NCI-H524 treated with DMSO at 0.1 percent for 48 hours (cell line): ENCODE measurements at regions not wholly inside any gene's neighbourhood (a gene's known extent, or its start where the extent isn't known, plus 50 kb on each side); places are given as distances from the start of the nearest gene placed in this dataset.

Experiments
- DNase-seq: peaks from one replicate; lab custom pipeline; 2025; lab: John Stamatoyannopoulos, UW

DNA sequence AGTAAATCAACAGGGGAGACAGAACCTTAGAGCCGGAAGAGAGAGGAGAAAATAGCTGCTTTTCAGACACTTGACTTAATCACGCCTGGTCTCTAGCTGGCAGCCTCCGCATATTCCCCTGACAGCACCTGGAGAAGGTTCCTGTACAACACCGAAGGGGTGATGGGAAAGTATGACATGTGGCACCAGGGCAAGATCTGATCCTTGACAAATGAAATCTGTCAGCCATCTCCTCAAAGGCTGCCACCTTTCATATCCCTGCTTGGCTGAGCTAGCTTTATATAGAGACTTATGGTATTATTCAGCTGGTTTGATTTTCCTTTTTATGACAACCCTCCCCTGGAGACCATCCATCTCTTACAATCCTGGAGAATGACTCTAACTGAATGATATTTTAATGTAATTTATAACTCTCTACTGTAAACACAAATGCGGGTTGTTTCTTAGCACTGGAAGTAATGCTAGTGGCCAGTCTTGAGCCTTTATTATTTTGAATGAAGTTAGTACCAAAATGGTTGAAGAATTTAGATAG, 1205.3 kb upstream of the CDH8 start:
- DNase-seq: no peak

DNA sequence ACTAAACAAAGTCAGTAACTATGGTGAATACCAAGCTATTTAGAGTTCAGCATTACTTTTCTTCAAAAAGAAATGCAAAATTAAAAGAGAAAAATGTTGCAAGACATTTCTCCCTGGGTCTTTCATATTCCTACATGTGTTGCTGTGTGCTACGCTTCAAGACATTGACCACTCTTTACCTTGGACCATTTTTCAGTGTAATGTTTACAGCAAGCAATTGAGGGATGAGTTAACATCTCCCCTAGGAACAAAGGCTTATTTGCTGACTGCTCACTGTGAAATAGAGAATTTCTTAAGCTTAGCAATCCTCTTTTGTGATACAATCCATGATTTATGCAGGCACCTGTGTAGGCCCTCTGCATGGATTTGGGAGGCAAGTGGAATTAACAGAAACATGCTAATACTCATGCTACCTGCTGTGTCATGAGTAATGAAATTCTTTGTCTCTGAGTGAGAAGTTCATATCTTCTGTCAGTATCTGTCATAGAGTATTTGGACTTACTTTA, 1202.9 kb upstream of the CDH8 start:
- no peak for DNase-seq

DNA sequence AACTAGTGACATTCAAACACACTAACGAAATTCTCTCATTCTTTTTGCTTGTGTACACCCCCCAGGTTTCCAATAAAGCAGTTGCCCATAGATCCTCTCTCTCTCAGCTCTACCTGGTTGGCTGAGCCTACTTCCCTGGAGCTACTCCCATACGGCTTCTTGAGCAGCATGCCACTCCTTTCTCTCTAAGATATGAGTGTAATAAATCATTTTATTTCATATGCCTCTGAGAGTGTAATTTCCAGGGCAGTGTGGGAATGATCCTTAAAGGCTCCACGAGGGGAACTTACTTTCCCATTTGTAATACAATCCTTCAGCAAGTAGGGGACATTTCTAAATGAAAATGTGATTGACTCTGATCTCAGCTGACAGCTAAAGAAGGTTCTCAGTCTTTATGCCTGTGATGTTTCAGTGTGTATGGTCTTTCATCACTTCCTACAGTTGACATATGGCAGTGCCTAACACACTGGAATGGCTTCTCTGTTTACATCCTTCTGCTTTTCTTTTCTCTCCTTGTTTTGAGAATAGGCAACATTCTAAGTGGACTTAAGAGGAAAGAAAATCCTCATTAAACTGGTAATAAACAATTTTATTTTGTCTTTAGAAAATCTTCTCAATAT, 1194.3 kb upstream of the CDH8 start:
- DNase-seq: no peak

DNA sequence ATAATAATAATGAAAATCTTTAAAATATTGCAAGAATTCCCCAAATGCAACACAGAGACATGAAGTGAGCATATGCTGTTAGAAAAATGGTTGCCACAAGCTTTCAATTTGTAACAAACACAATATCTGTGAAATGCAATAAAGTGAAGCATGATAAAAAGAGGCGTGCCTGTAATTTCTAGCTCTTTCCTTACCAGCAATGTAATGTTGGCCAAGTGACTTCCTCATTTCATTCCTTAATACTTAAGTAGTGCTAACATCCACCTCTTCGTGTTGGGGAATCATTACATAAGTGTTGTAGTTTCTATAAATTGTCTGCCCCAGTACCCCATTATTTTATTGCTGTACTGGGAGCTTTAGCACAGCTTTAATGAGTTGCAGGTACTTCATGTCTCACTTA, 1192.0 kb upstream of the CDH8 start:
- DNase-seq: no peak

DNA sequence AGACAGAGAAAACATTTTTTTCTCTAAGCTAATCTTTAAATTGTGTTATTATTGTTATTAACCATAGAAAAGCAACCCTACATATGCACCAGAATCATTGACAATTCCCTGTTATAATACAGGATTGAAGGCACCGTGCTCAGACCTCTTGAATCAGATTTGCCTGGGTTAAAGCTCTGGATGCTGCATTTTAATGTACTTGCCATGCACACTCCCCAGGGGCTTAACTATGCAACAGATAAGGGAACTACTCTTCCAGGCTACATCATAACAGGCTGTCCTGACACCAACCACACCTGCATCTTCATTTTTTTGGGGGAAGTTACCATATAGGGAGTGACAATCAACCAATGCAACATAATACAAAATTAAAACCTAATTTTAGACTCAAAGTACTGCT, 1187.6 kb upstream of the CDH8 start:
- no peak for DNase-seq

DNA sequence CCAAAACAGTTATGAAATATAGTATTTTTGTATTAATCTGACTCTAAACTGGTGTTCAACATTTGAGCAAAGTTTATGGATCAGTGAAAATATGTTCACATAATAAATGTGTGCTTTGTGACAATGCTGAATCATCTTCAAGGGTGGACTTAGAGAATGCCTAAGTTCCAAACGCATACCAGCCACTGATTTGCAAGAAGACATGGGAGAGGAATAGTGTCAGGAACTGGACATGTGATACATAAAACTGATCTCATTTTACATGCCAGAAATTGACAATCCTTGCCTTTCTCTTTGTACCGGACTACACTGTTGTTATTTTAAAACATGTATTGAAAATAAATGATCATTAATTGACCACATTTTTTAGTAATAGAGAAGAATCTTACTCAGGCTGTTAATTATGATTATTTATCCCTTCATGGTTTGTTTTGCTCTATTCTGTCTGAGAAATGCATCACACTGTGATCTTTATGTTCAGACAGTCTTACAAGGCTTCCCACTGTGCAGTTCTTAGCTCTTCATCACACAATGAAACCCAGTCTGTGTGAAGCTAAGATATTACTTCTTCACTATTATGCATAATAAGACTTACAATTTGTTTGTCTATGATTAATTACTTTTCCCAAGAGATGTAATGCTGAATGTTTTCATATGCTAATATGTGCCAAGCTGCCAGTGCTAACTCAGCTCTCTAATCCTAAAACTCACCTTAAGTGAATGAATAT, 1180.6 kb upstream of the CDH8 start:
- no peak for DNase-seq

DNA sequence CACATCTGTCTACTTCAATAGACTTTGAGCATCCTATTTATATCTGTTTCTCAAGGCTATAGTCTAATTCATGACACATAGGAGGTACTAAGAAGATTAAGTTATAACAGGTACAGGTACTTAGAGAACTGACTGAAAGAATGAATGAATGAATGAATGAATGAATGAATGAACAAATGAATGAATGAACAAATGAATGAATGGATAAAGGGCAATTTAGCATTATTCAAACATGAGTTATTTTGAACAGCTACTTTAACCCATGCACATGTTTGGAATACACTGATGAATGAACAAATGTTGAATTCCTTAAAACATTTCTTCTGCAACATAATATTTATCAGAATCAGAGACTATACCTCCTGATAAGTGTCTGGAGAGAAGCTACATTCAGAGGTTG, 1165.6 kb upstream of the CDH8 start:
- DNase-seq: no peak

DNA sequence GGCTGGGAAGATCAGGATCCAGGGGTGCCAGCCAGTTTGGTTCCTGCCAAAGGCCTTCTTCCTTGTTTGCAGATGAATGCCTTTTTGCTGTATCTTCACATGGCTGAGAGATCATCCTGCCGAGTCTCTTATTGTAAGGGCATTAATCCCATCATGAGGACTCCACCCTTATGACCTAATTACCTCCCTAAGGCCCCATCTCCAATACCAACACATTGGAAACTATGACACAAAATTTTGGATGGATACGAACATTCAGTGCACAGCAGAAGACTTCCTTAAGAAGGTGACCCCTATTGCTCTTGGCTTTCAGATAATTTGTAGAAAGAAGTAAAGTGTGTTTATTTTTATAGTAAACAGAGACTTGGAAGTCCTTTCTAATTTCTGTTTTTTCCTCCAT, 1164.7 kb upstream of the CDH8 start:
- DNase-seq: no peak

DNA sequence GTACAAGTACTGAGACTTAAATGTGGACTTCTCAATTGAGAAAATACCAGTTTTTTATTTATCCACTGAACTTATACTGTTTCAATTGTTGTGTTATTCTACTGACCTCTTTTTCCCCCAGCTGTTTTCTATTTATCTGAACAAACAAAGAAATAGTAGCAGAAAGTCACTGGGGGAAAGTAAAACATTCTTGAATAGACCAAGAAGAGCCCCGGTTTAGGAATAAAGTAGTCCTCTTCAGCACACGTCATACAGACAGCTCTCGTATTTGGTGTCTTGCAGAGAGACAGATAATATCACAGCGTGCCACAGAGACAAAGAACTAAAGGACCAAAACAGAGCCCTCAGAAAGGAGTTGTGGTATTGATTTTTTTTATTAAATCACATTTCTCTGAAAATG, 1159.1 kb upstream of the CDH8 start:
- no peak for DNase-seq

DNA sequence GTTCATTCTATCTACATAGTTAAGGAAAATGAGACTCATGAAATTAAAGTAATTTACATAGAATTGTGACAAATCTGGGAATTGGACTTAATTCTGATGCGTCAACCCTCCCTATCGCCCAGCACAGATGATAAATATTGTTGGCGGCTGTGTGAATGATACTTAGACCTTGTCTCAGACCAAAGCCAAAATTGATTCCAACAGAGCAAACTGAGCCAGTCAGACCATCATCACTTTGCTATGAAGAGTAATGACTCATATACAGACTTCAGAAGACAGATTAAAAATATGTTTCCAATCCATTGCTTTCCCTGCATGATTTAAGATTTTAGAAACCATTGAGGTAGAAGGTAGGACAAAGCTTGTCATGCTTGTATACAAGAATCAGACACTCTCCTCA, 1156.7 kb upstream of the CDH8 start:
- no peak for DNase-seq

DNA sequence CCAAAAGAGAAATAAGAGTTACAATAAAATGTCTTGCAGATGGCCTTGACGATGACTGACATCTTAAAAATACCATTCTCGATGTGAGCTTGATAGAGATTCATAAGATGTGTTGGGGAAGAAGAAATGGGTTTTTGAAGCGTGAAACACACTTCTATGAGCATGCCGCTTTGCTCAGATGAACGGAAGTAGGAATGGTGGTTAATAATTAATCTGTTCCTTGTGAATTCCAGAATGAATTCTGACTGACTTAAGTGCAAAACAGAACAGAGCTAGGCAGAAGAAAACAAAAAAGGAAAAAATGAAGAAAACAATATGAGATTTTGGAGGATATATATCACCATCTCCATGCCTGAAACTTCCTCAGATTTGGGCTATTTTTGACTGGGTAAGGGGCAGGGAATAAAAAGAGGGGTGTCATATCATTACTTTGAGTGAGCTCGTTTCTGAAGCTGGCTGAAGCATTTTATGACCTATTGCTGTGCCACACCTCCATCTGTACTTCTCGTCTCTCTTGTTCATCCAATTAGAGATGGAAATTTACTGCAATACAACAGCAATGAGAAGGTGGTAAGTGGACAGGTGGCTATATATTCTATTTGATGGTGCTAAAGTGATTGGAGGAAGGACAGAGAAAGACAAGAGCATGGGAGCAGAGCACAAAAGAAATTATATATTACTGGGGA, 1152.0 kb upstream of the CDH8 start:
- DNase-seq: no peak

DNA sequence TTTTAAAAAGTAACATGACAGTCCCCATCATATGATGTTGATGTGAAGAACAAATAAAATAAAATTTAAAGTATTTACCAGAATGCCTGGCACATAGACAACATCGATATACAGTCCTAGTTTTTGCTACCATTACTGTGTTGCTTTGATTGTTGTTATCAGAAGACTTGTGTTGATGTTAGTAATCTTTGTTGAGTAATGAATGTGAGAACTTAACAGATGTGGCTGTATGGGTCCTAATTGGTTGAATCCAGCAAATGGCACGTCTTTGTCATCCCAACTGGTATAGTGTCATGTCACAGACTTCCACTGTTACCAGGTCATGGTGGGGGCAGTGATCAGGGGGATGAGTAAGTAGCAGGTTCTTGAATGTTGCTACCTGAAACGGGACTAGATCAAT, 1151.4 kb upstream of the CDH8 start:
- no peak for DNase-seq

DNA sequence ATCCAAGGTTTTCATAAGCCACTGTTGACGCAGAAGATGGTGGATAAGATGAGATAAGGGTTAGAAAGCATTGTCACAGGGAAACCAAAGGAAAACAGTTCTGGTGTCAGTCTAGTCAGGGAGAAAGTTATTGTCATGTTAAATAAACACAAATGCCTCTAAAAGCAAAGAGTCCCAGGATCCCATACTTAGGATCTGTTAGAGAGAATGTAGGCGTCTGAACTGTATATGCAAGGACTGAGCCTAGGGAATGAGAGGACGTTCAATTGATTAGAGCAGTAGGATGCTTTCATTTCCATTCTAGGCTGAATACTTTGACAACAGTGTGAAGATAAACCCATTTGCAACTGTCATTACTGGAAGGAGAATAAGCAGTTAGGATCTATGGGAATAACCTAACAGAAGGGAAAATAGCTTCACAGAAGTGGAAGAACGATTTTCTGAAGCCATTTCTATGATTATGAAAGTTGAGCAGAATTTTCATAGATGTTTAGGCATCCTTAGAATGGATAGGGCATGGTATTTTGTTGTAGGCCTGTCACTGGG, 1149.1 kb upstream of the CDH8 start:
- no peak for DNase-seq

DNA sequence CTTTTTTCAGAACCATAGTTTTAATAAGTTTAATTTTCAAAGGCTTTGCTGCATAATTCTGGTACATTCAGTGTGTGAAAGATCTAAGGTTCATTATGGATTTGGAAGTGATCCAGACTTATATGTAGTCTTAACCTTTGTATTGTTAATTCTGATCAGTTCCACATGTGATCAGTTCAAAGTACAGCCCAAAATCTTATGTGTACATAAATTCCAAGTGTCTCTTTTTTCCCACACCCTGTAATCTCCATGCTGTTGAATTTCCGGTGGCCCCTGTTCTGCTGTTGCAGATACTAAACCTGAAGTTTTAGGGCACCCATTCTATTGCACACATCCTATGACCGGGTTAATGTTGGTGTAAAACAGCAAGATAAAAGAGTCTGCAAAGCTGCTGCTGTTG, 1147.5 kb upstream of the CDH8 start:
- DNase-seq: no peak

DNA sequence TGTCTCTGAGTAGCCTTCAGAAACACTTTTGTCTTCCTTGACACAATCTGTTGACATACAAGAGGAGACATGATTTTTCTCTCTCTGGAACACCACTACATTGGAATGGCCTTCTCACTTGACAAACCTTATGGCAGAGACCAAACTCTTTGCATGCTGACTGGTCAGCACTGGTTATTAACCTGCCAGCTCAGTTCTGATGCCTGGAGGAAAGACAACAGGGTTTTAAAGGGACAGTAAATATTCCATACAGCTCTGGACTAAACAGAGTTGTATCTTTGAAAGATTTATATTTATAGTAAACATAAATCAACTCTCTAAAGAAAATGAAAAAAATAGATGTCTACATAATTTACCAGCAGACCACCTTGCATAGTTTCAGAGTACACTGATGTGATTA, 1139.1 kb upstream of the CDH8 start:
- DNase-seq: no peak

DNA sequence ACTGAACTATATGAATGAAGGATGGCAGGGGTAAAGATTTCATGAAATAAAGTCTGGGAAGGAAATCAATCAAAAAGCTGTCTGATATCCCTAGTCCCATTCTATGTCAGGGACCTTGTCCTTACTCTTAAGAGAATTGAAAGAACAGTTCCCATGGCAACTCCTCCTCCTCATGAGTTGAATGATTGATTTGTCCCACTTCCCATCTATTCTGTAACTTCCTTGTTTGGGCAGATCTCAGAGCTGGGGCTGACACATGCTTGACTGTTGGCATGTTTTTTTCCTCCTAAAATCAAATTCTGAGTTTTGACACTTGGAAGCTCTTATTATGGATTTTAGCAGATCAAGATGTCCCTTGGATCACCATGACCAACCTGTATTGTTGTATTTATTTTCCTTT, 1138.6 kb upstream of the CDH8 start:
- DNase-seq: no peak

DNA sequence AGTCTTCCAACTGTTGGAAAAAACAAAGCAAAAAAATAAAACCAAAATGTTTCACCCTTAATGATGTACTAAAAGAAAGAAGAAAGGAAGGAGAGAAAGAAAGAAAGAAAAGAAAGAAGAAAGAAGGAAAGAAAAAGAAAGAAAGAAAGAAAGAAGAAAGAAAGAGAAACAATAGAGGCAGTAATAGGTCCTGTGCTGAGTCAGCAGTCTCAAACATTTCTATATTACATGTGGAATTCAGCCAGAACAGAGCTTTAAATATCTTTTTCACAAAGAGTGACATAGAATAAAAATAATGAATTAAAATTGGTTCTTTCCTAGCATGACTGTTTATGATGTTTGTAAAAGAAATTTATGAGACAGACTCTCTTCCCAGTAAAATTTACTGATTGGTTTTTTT, 1135.3 kb upstream of the CDH8 start:
- no peak for DNase-seq

DNA sequence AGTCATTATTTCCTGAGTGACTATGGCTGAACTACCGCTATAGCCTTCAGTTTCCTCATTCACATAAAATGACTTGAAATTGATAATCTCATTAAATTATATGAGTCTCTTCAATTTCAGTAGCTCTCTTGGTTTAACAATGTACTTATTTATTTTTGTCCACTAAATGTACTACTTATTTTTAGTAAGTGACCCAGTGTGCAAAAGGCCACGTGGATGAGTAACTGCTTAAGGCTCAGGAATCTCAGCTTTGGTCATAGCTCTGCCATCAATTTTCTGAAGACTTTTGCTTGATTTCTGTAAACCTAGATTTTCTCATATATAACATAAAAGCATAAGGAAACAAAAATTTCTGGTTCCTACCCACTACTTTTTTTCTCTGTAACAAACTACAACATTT, 1132.9 kb upstream of the CDH8 start:
- DNase-seq: no peak

DNA sequence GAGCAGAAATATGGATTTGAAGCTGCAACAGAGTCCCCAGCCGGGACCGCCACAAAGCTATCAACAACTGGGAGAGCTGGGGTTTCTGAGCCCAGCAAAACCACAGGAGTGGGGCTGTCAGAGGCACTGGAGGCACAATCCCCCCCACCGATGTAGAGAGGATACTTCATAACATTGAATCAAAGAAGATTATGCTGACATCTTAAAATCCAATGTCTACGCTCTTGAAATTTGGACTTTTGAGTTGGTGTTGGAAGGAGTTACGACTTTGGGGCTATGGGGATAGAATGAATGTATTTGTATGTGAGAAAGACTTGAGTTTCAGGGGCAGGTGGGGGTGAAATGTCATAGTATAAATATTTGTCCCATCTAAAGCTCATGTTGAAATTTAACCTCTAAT, 1121.6 kb upstream of the CDH8 start:
- no peak for DNase-seq

DNA sequence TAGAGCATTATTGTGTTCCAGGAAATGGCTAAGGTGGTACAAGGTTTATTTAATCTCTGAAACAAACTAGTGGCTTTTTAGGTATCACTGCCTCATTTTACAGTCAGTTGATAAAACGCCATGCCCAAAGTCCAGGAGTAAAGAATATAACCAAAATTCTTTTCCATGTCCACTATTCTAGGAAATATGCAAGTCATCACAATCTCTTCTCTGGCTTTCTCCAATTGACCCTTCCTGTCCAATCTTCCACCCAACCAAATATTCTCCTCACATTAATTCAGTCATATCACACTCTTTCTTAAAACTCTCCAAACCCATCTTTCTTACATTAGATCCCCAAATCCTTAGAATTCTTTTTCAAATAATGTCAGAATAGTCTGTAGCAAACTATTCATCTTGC, 1110.0 kb upstream of the CDH8 start:
- no peak for DNase-seq

DNA sequence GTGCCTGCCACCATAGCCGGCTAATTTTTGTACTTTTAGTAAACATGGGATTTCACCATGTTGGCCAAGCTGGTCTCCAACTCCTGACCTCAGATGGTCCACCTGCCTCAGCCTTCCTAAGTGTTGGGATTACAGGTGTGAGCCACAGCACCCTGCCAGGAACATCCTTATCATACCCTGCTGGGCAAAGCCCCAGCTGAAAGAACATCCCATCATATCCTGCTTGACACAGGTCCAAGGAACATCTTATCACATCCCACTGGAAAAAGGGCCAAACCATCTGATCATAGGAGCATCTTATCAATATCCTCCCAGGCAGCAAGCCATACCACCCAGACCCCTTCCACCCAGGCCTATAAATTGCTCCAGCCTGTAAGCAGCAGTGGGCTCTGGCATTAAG, 1109.2 kb upstream of the CDH8 start:
- no peak for DNase-seq

DNA sequence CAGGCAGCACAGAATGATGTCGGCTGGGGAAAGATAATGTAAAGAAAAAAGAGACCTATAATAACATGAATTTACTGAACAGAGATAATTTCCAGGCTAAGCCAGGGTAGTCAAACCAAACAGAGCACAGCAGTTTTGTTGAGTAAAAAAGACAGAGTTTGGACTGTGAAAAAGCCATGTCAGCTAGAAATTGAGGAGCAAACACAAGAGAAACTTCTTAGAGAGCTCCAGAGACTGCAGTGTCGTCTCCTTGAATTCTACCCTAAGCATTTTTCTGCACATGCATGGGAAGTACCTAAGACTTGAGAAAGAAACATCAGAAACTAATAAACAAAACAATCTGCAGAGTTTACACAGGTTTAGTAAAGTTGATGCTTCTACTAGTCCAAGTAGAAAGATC, 1098.8 kb upstream of the CDH8 start:
- DNase-seq: no peak

DNA sequence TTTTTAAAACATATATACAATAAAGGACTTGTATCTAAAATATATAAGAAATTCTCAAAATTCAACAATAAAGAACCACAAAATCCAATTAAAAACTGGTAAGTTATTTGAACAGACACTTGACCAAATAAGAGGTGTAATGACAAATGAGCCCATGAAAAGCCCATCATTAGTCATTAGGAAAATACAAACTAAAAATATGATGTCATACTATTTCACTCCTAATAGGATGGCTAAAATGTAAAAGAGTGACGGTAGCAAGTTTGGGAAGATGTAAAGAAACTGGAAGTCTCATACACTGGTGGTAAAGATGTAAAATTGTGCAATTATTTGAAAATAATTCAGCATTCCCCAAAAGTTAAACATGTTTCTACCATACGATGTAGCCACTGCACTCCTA, 1095.3 kb upstream of the CDH8 start:
- no peak for DNase-seq
